Uterus (tissue), 2 donors: ENCODE measurements at regions not wholly inside any gene's neighbourhood (a gene's known extent, or its start where the extent isn't known, plus 50 kb on each side); places are given as distances from the start of the nearest gene placed in this dataset.

Experiments
- POLR2A ChIP-seq, 2 donors: fragments of 450-650 bp; IDR thresholded peaks; one replicate each; pipeline ENCODE4 v1.6.1; 2016; ENCODE audit warnings: antibody characterized with exemption in 2 of 2, mild to moderate bottlenecking in 1 of 2, moderate library complexity in 1 of 2
- TF ChIP-seq, protein P1 (sequence below), 4 experiments: fragments of 200-600 bp in 2 of 4; fragments of 450-650 bp in 2 of 4; sonication (generic) in 2 of 4; IDR thresholded peaks; one replicate each; pipeline ENCODE4 v1.5.1; 2016 to 2019; ENCODE audit warnings: antibody characterized with exemption in 4 of 4, mild to moderate bottlenecking in 2 of 4, moderate library complexity in 1 of 4

DNA sequence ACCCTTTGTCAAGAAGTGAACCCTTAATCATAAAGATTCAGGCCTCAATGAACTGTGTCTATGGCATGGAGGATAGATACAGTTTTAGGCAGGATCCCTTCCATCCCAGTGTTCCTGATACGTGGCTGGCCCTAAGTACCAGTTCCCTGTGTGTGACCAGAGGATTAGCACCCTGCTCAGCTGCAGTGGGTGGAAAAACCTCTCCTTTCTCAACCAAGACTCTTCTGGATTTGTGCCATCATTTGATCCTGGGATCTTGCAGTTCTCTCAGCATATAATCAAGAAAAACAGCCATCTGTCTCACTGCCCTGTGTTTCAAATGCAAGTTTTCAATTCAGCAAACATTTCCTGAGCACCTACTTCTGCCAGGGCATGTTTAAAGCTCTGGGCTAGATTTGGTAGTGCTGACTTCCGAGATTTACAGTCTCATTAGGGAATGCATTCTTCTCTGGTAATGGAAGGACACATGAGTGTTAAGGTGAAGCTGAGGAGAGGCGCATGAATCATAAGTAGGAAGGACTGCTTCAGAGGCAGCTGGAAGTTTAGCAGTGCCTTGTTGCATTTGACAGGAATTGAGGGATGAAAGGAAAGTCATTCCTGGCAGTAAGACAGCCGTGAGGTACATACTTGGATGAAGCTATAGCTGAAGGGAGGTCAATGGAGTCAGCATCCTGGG, 388.3 kb downstream of the MFSD1 start:
- TF ChIP-seq, protein P1, sequence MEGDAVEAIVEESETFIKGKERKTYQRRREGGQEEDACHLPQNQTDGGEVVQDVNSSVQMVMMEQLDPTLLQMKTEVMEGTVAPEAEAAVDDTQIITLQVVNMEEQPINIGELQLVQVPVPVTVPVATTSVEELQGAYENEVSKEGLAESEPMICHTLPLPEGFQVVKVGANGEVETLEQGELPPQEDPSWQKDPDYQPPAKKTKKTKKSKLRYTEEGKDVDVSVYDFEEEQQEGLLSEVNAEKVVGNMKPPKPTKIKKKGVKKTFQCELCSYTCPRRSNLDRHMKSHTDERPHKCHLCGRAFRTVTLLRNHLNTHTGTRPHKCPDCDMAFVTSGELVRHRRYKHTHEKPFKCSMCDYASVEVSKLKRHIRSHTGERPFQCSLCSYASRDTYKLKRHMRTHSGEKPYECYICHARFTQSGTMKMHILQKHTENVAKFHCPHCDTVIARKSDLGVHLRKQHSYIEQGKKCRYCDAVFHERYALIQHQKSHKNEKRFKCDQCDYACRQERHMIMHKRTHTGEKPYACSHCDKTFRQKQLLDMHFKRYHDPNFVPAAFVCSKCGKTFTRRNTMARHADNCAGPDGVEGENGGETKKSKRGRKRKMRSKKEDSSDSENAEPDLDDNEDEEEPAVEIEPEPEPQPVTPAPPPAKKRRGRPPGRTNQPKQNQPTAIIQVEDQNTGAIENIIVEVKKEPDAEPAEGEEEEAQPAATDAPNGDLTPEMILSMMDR (IDR thresholded peaks at IDR 0.05), result no peak
- TF ChIP-seq POLR2A (IDR thresholded peaks at IDR 0.05), result no peak
